Skeletal muscle cell (primary cell): ENCODE measurements at regions not wholly inside any gene's neighbourhood (a gene's known extent, or its start where the extent isn't known, plus 50 kb on each side); places are given as distances from the start of the nearest gene placed in this dataset.
A peak's percentile ranks its signal among the peaks of the same experiment; 100 is the strongest.

Experiments
- DNase-seq: peaks from one replicate; pipeline ENCODE4 v3.0.0-alpha.2; 2010; ENCODE audit warnings: low read depth
- H3K4me3 ChIP-seq: 2 replicates; pipeline ENCODE4 v1.5.1; 2011; ENCODE audit warnings: low read depth, mild to moderate bottlenecking, control low read depth, low read length, moderate library complexity

- DNase-seq = no peak
These were observed 395.7 kb downstream of the DTHD1 start for GRCh38 chr4:36677112-36677511.

GRCh38 chr4:36677874-36678273 lies 396.5 kb downstream of the DTHD1 start:
- DNase-seq = no peak
- H3K4me3 ChIP-seq = no peak overlapping the region

More at GRCh38 chr4:36677112-36677511, 395.7 kb downstream of the DTHD1 start:
- no peak overlapping the region for H3K4me3 ChIP-seq

- H3K4me3 ChIP-seq = no peak overlapping the region
- no peak for DNase-seq
These were observed 406.3 kb downstream of the DTHD1 start for GRCh38 chr4:36687681-36688080.

- no peak overlapping the region for H3K4me3 ChIP-seq
- no peak for DNase-seq
These were observed 411.2 kb downstream of the DTHD1 start for GRCh38 chr4:36692586-36692985.

GRCh38 chr4:36702245-36702644 lies 420.8 kb downstream of the DTHD1 start:
- H3K4me3 ChIP-seq = no peak overlapping the region
- DNase-seq = no peak

- H3K4me3 ChIP-seq = no peak overlapping the region
- no peak for DNase-seq
These were observed 422.9 kb downstream of the DTHD1 start for GRCh38 chr4:36704289-36704688.

GRCh38 chr4:36709991-36710390 lies 428.6 kb downstream of the DTHD1 start:
- no peak overlapping the region for H3K4me3 ChIP-seq
- no peak for DNase-seq

GRCh38 chr4:36712013-36712412 lies 430.6 kb downstream of the DTHD1 start:
- DNase-seq = peak; percentile 4
- H3K4me3 ChIP-seq = no peak overlapping the region

- peak; percentile 1 for DNase-seq
- H3K4me3 ChIP-seq = no peak overlapping the region
These were observed 435.5 kb downstream of the DTHD1 start for GRCh38 chr4:36716874-36717273.

- DNase-seq = no peak
- H3K4me3 ChIP-seq = no peak overlapping the region
These were observed 438.0 kb downstream of the DTHD1 start for GRCh38 chr4:36719425-36719824.

GRCh38 chr4:36722986-36723385 lies 441.6 kb downstream of the DTHD1 start:
- no peak overlapping the region for H3K4me3 ChIP-seq
- no peak for DNase-seq

GRCh38 chr4:36734334-36734733 lies 452.9 kb downstream of the DTHD1 start:
- H3K4me3 ChIP-seq = no peak overlapping the region
- DNase-seq = no peak

GRCh38 chr4:36737691-36738090 lies 456.3 kb downstream of the DTHD1 start:
- no peak overlapping the region for H3K4me3 ChIP-seq
- DNase-seq = no peak

- no peak for DNase-seq
- no peak overlapping the region for H3K4me3 ChIP-seq
These were observed 459.4 kb downstream of the DTHD1 start for GRCh38 chr4:36740796-36741310.

GRCh38 chr4:36747277-36748129 lies 466.1 kb downstream of the DTHD1 start:
- no peak overlapping the region for H3K4me3 ChIP-seq
- DNase-seq = no peak

- DNase-seq = no peak
- H3K4me3 ChIP-seq = no peak overlapping the region
These were observed 471.6 kb downstream of the DTHD1 start for GRCh38 chr4:36753048-36753447.

- H3K4me3 ChIP-seq = no peak overlapping the region
- DNase-seq = no peak
These were observed 476.3 kb downstream of the DTHD1 start for GRCh38 chr4:36757580-36758311.

- H3K4me3 ChIP-seq = no peak overlapping the region
- peak; percentile 23 for DNase-seq
These were observed 477.1 kb downstream of the DTHD1 start for GRCh38 chr4:36758312-36759178.

- DNase-seq = no peak
- H3K4me3 ChIP-seq = no peak overlapping the region
These were observed 480.2 kb downstream of the DTHD1 start for GRCh38 chr4:36761607-36762006.

GRCh38 chr4:36763814-36764213 lies 480.7 kb upstream of the NWD2 start:
- DNase-seq = no peak
- no peak overlapping the region for H3K4me3 ChIP-seq
